NCI-H2107 (cell line): ENCODE measurements at regions not wholly inside any gene's neighbourhood (a gene's known extent, or its start where the extent isn't known, plus 50 kb on each side); places are given as distances from the start of the nearest gene placed in this dataset.

ENCODE experiments used
- DNase-seq: peaks from one replicate; lab custom pipeline; 2025; lab: John Stamatoyannopoulos, UW

DNA sequence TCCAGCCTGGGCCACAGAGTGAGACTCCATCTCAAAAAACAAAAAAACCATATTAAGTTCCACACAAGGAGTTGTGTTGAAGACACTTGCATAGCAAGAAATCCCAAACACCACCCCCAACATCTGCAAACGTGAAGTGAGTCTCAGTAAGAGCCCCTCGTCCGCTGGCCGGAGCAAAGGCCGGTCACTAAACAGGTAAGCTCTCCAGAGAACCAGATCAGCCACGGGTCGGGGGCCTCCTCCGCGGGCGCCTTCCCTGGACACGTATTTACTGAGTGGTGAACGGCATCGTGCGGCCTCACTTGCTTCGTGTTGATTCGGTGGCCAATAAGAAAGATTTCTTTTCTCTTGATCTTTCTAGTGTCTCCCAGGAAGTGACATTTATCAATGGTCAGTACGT lies 93.6 kb downstream of the MRPL36 start:
- DNase-seq = no peak

DNA sequence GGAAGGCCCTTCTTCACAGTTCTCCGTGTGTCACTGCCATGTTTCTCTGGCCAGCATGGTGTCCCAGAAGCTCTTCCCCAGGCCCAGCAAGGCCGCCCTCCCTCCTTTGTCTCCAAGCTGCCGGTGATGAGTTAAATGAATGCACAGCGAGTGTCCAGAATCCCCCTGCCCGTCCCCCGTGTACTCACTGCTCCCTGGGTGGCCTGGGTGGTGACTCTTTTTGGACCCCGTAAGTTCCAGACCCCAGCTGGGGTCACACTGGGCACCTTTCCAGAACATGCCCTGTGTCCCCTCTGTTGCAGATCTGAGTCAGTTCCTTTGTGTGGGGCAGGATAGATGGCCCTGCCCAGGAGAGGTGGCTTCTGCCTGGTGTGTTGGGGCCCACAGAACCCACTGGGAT lies 95.0 kb downstream of the MRPL36 start:
- no peak for DNase-seq

DNA sequence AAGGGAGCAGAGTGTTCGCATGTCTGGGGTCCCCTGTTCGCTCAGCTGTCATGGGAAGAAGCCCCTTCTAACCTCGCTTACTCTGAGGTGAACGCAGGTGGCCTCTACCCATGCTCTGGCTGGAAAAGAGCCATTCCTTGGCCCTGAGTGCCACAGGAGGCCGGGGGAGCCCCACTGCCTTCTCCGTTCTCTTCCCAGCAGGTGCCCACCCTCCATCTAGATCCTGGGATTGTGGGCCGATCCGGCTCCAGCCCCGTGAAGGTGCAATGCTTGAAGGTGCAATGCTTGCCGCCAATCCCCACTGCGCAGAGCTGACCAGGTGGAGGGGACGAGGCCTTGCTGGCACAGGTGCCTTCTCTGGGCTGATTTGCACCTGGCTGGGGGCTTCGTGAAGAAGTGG lies 95.4 kb downstream of the MRPL36 start:
- no peak for DNase-seq

DNA sequence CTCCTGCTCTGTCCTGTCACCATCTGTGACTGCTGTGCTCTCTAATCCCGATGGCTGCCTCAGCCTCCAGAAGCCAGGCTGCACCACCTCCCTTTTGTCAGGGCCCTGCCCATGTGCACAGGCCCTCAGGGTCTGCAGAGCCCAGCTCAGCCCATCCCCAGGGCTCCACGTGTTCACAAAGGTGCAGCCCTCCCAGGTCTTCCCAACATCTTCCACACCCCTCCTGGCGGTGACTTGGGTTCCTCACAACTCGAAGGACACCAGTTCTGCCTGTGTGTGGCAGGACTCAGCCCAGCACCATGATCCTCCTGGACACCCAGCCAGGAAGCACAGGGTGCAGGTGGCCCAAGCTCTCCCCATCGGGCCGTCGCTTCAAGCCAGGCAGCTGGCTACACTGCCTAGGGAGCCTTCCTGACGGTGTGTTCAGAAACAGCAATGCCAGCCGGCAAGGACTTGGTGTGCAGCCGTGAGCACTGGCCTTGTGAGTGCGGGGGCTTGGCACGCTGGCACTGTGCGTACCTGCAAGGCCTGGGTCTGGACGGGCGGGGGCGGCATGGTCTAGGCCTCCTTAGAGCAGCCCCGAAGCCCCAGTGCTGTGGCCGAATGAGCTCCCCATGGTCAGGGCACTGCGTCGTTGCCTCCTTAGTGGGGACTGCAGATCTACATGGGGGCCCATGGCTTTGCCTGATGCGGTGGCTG lies 96.1 kb downstream of the MRPL36 start:
- DNase-seq = no peak

DNA sequence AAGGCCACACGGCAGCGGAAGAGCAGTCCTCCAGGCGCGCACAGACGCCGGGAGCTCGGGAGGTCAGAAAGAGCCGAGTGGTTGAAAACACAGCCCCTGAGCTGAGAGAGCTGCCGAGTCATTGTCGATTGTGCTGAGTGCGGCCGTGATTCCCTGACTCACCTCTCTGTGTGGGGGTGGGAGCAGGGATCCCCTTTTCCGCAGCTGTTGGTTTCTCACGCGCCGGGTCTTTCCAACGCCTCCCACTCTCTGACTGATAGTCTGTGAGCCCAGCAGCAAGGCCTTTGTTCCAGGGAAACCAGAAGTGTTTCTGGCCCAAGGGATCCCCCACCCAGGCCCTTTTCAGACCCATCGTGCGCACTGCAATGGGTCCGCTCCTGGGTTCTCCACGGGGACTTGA lies 97.3 kb downstream of the MRPL36 start:
- DNase-seq = no peak

DNA sequence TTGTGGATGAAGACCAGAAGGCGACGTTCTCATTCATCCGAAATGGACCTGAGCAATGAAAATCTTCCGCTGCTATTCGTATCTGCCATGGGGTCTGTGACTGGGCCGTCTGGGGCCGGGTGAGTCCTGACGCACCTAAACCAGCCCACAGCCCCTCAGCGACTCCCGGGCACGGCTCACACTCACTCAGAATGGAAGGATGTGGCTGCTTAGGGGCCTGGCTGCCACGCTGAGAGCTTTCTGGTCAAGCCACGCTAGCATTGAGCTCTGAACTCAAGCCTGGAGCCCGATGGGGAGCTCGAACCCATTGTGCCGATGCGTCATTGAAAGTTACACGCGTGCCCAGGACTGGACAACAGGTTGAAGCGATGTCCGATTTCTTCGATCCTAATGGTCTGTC lies 97.8 kb downstream of the MRPL36 start:
- no peak for DNase-seq

DNA sequence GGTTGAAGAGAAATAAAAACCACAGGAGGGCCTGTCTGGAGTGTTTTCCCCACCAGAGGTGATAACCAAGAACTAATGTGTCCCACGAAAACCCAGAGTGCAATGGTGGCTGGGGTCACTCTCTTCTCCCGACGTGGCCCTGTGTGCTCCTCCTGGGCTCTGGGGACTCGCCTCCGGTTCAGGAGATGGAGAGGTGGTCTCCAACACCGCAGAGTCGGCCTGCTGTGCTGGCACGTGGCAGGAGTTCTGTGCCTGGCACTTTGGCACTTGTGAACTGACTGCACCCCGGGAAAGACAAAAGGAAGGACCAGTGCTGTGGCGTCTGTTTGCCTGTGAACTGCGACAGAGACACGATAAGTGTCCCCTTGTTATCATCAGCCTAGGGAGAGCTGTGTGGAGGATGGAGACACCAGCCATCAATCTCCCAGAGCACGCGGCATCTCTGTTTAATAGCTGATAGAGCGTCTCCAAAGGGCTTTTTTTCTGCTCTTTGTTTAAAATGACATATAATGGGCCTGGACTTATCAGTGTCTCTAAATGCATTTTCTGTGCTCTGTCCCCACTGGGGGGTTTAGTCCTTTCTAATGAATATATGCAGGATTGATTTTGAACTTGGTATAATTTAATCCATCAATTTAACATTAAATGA lies 98.3 kb downstream of the MRPL36 start:
- DNase-seq = no peak

DNA sequence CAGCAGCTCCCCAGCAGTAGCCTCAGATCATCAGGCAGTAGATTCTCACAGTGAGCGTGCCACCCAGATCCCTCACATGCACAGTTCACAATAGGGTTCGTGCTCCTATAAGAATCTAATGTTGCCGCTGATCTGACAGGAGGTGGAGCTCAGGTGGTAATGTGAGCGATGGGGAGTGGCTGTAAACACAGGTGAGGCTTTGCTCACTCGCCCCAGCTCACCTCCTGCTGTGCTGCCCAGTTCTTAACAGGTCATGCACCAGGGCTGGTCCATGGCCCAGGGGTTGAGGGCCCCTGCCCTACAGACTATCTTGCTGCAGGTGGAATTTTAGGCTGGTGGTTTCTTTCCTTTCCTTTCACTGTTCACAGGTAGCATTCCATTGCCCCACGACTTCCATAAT lies 100.2 kb downstream of the MRPL36 start:
- no peak for DNase-seq

DNA sequence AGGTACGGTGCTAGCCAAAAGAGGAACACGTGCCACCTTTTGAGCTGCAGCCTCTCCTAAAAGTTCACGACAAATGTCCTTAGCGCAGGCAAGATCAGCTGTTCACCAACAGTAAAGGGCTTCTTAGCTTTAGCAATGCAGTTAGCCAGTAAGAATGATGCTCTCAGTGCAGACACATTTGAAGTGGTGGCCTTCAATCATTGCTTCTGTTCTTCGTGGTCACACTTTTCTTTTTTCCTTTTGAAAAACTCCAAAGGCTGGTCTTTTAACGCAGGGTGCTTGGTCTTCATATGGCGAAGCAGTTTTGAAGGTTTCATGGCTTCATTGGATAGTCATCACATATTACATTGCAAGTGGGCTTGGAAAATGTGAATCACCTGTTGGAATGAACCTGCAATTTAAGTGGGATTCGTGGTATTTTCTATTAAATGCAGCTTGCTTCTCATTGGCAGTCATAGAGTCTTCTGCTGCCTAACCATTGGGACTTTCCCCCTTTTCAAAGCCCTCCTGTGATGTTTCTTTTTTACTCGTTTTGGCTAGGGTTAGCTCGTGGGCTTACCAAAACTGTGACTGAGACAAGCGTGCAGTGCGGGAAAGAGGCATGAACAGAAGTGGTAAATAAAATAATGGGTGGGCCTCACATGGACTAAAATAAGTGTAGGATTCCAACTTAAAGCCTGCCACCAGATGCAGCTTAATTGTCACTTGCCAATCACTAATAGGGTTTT lies 100.9 kb downstream of the MRPL36 start:
- DNase-seq = no peak

DNA sequence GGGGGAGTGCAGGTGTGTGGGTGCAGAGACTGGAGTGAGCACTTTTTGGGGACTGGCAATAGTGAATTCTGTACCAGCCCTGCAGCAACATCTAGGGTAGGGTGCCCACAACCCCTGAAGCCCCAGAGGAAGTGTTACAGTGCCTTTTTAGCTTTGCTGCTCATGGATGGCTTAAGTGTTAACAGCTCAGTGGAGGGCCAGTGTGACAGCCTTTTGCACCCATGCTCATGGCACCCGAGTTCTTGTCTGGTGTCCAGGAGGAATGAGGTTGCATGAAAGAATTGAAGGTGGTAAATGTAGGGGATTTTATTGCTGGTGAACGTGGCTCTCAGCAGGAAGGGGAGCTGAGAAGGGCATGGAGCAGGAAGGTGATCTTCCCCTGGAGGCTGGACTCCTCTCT lies 107.3 kb downstream of the MRPL36 start:
- DNase-seq = no peak

DNA sequence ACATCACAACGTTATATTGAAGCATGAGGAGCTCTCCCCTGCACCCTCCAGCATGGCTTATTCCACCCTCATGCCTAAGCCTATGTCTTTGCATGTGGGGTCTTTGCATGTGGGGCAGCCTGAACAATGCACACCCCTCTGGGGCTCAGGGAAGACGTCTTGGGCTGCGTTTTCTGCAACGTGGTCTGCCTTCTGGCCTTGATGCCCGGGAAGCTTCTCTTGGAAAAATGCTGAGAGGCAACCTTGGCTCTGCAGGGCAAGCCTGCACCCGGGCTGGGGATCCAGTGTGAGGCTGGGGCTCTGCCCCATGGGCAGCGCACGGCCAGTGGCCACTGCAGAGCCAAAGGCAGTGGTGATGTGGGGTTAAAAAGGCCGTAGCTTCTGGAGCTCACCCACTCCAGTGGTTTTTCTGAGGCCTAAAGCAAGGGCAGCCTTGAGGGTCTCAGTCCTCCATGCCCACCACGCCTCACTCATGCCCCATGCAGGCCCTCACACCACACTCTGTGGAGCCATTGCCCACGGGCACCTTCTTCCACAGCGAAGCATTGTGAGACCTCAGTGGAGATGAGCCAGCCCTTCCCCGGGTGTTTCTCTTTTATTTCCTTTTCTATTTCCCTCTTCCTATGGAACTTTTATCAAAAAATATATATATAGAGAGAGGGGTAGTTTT lies 112.2 kb downstream of the MRPL36 start:
- DNase-seq = no peak

DNA sequence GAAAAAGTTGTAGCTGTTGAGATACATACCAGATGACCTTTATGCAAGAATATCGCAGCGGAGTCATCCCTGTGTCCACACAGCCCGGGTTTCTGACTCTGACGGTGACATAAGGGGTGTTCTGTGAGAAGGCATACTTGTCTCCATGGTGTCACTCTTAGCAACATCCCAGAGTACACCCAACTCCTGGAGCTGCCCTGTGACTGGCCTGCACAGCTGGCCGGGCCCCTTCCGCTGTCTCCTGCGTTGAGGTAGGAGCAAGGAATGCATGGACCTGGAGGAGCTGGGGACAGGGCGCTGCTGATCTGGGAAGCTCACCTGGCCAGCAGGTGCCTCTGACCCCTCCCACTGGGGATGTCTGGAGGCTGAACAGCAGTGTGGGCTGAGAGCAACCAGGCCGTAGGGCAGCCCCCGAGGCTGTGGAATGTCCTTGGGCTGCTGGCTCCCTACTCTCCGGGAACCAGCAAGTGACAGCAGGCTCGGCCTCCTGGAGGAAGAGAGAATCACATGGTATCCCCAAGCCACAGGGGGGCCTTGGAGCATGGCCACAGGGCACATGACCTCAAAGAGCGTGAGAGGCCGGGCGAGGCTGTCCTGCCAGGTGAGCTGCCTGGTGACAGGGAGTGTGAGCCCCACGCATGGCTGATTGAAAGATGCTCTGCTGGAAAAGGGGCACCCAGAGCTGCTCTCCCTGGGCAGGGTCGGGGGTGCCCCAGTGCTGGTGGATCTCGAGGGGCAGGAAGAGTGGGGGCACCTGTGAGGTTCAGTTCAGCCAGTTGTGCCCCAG lies 113.4 kb downstream of the MRPL36 start:
- DNase-seq = no peak

DNA sequence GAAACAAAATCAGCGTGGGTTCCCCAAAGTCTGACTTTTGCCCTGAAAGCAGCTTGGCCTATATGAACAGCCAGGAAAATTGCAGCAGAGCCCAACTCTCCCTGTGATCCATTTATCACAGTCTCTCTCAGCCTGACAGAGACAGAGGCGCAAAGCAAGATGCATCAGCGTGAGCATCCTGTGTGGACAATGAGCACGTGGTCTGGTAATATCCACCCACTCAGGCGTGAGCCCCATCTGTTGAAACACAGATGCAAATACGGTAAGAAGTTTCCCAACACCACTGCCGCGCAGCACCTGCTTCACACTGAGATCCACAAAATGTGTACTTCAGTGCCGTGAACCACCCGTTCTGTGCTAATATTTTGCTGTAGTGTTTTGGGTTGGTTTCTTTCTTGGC lies 114.6 kb downstream of the MRPL36 start:
- no peak for DNase-seq

DNA sequence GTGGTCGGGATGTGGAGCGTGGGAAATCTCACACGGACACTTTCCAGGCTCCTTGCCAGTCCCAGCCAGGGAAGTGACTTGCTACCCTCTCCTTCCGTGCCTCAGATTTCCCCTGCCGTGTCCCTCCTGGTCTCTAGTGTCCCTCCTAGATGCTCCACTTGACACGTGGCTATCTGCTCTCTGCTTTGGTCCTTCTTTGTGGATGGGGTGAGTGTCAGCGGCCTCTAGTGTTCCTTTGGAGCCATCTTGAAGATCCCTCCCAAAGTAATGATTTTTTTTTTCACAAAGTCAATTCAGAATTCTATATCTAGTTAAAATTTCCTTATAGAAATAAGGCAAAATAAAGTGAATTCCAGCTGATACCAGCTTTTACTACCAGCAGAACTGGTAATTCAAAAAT lies 117.7 kb downstream of the MRPL36 start:
- DNase-seq = no peak

DNA sequence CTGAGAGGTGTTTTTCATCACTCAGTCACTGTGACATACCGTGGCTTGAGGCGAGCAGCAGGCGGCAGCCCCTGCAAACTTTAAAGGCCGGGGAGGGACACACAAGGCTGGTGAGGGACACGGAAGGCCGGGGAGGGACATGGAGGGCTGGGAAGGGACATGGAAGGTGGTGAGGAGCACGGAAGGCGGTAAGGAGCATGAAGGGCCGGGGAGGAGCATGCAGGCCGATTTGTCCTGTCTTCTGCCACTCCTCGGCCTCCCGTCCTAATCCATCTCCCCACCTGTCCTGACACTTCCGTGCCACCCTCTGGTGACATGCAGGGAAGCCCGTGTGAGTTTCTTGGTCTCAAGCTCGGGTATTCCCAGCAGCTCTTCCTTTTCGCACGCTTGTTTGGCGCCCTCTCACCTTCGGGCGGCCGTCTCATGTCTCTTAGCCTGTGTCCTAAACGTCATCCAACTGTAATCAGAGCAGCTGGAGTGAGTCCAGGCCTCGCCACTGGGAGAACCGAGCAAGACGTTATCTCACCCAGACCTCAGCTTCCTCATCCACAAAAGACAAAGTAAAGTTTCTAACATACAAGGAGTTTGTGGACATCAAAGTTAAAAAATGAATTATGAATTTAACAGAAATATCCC lies 126.5 kb downstream of the MRPL36 start:
- no peak for DNase-seq

DNA sequence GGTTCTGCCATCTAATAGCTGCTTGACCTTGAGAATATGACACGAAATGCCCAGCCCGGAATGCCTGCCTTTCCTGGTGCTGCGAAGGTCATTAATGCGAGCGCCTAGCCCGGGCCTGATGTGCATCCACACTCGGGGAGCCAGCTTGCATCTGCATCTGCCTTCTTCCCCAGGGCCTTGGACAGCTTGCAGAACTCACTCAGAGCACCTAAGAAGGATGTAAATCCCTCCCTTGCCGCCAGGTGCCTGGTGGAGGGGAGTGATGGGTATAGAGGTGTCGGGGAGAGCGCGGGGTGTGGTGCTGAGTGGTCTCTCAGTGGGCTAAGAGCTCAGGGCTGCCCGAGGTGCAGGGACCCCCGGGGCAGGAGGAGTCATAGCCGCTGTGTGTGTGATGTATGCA lies 127.2 kb downstream of the MRPL36 start:
- DNase-seq = no peak

DNA sequence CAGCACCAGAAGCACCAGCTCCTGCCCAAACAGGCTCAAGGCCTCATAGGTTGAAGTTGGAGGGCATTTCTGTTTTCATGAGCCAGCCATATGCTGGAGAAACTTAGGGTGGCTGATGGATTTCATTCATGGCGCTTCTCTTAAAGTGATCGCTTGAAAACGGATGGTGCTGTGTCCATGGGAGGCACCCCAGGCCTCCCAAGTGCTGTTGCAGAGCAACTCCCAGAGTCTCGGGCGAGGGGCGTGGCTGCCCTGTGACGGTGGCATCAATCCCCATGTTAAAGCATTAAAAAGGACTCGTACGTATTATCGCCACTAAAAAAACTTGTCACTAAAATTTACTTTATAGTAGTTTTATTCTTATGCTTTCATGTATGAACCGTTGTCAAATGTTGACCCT lies 128.3 kb downstream of the MRPL36 start:
- DNase-seq = no peak

DNA sequence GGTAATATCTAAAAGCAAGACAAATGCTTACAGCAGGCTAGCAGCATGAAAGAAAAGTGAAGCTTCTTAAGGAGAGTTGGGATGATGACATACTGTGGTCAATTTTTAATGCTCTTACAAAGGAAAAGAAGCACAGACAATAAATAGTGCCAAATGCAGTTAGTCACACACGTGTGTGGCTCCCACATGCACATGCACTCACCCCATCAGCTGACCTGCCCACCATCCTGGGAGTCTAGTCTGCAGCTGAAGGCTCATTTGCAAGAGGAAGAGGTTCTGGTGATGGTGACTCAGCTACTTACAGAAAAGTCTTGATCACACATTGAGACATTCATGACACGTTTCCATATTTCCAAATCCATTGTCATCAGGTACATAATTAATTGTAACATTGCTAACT lies 129.3 kb downstream of the MRPL36 start:
- DNase-seq = no peak

DNA sequence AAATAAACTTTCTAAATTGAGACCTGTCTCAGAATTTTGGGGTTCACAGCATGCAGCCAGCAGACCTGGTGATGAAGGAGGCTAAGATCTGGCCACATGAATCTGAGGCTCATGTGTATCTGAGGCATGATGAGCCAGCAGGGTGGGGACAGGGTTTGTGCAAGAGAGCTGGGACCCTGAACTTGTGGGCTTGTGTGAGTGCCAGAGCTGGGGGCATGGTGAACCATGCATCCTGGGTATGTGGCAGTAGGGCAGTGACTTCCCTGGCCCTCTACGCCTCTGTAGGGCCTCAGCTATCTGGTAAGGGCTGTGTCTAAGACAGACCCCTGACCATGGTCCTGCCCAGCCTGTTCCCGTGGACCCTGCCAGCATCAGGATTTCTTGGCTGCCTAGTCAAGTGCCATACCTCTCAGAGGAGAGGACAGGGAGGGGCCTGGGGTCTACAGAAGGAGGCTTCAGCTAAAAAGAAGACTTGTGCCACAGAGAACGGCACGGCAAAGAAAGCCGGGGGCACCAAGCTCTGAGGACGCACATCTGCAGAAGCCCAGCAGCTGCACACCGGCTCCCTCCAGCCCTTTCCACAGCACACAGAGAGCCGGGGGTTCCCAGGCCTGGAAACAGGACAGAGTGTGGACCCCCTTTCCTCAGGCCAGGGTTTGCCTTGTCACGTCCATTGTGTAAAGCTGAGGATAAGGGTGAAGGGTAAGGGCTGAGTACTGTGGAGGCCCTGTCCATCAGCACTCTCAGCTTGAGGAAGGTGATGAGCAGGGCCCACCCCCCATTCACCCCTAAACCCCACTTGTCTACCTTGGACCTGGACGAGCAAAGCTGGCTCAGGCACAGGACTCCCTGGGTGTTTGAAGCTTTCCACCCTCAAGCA lies 130.1 kb downstream of the MRPL36 start:
- no peak for DNase-seq

DNA sequence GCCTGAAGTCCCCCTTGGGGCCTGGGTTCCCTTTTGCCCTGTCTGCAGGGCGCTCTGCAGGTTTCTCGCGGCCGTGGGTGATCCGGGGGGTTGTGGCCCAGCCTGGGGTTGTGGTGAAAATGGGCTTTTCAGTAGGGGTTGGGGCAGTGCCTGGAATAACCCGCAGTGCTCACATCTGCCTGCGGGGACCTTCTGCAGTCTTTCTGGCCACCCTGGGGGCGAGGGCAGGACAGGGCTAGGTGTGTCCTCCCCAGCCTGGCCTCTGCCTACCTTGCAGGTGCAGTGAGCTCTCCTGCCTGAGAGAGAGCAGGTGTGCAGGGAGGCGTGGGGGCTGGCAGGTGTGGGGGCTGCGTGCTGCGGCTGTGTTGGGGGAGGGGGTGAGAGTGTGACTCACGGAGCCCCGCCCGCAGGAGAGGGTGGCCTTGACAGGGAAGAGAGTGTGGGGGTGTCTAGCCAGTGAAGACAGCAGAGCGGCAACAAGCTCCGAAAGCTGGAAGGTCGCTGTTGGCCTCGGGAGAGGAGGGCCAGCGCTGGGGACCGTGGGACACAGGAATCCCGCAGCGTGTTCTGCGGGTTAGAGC lies 131.4 kb downstream of the MRPL36 start:
- no peak for DNase-seq
